ENCODE measurements at regions not wholly inside any gene's neighbourhood (a gene's known extent, or its start where the extent isn't known, plus 50 kb on each side); places are given as distances from the start of the nearest gene placed in this dataset.
"Not testable (repeated sequence)": the region's sequence is repeated elsewhere in the genome, so short reads cannot be mapped to it uniquely, and the experiment has no call there.

- Histone ChIP-seq H3K27ac (no peak overlapping the region), H3K27me3 (no peaks in the 10 kb centered on the region), H3K4me3 (no peak overlapping the region), H3K4me1 (no peaks in the 10 kb centered on the region), H3K9me3 (no peaks in the 10 kb centered on the region), H3K36me3 (no peaks in the 10 kb centered on the region)
- intact Hi-C loops (cut with DNase I): no loop called here
- TF ChIP-seq POLR2A (IDR thresholded peaks at IDR 0.05): no peak
- TF ChIP-seq, protein P1, sequence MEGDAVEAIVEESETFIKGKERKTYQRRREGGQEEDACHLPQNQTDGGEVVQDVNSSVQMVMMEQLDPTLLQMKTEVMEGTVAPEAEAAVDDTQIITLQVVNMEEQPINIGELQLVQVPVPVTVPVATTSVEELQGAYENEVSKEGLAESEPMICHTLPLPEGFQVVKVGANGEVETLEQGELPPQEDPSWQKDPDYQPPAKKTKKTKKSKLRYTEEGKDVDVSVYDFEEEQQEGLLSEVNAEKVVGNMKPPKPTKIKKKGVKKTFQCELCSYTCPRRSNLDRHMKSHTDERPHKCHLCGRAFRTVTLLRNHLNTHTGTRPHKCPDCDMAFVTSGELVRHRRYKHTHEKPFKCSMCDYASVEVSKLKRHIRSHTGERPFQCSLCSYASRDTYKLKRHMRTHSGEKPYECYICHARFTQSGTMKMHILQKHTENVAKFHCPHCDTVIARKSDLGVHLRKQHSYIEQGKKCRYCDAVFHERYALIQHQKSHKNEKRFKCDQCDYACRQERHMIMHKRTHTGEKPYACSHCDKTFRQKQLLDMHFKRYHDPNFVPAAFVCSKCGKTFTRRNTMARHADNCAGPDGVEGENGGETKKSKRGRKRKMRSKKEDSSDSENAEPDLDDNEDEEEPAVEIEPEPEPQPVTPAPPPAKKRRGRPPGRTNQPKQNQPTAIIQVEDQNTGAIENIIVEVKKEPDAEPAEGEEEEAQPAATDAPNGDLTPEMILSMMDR (IDR thresholded peaks at IDR 0.05): no peak
- 55 to 56% methylated on average over 1 of the region's 1 CpG for WGBS, 2 donors
- DNase-seq: no peak
Measured at GRCh38 chr5:89064054-89064453, 181.1 kb upstream of the MEF2C start.

- no peak for DNase-seq
- Histone ChIP-seq H3K4me3 (no peak overlapping the region), H3K9me3 (no peaks in the 10 kb centered on the region), H3K27ac (no peak overlapping the region), H3K36me3 (no peaks in the 10 kb centered on the region), H3K4me1 (no peaks in the 10 kb centered on the region), H3K27me3 (no peaks in the 10 kb centered on the region)
- intact Hi-C loops (cut with DNase I): no loop called here
- TF ChIP-seq POLR2A (IDR thresholded peaks at IDR 0.05): no peak
- WGBS, 2 donors: 66 to 73% methylated on average over 2 of the region's 2 CpGs
Measured at GRCh38 chr5:89060768-89061167, 177.8 kb upstream of the MEF2C start.

DNA sequence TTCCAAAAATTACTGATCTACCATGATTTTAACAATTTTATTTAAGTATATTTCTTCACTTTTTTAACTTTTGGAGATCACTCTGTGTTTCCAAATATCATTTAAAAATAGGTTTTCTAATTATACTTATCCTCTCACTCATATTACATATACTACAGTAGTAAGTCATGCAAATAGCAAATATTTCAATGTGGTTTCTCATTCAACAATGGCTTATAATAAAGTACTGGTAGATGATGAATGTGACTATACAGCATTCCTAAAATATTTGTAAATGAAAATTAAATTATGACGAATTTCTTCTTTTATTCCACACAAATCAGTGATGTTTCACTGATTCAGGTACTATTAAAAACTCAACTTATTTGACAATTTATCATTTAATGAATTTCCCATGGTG lies 176.3 kb upstream of the MEF2C start:
- DNase-seq: no peak
- intact Hi-C loops (cut with DNase I): no loop called here
- Histone ChIP-seq H3K9me3 (no peaks in the 10 kb centered on the region), H3K36me3 (no peaks in the 10 kb centered on the region), H3K4me3 (no peak overlapping the region), H3K4me1 (no peaks in the 10 kb centered on the region), H3K27me3 (no peaks in the 10 kb centered on the region), H3K27ac (no peak overlapping the region)
- WGBS, 2 donors: 36 to 54% methylated on average over 1 of the region's 1 CpG
- TF ChIP-seq, protein P1 (IDR thresholded peaks at IDR 0.05): no peak
- no peak for TF ChIP-seq POLR2A (IDR thresholded peaks at IDR 0.05)

GRCh38 chr5:89055695-89056085 lies 172.7 kb upstream of the MEF2C start:
- no peaks in the 10 kb centered on the region for H3K4me1 ChIP-seq
- intact Hi-C loops (cut with DNase I): no loop called here
- WGBS, 2 donors: 63 to 72% methylated on average over 3 of the region's 3 CpGs
- H3K36me3 ChIP-seq: no peaks in the 10 kb centered on the region
- H3K4me3 ChIP-seq: no peak overlapping the region
- TF ChIP-seq POLR2A (IDR thresholded peaks at IDR 0.05): no peak
- TF ChIP-seq, protein P1 (IDR thresholded peaks at IDR 0.05): no peak
- peaks cover 0 to 4% (median 0%) of the 10 kb centered on the region in 3 donors for H3K9me3 ChIP-seq
- DNase-seq: no peak
- no peaks in the 10 kb centered on the region for H3K27me3 ChIP-seq
- H3K27ac ChIP-seq: no peak overlapping the region

DNA sequence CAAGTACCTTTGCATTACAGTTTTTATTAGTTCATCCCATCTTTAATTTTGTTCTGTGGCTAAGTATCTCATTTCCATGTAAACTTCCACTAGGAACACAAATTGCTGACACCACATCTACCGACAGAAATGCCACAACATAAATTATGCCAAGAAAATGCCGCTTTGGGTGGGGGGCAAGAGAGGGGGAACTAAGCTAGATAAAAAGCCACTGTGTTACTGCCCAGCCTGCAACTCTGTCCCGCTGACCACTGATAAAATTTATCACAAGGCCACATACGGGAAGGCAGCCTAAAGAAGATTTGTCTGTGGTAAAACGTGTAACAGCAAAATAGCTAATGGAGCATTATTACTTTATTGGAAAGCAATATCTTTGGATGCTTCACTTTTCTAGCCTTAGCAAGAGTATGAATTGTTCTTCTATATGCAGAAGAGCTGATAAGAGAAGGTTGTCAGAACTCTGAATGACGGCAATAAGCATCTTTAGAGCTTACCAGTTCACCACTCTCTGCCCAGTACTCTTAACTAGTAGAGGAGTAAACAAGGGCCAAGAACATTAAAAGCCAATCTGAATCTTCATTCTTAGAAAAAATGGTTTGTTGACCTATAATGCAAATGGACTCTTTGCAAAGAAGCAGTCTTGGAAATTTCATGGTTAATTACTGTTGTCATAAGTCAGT lies 172.2 kb upstream of the MEF2C start:
- H3K4me3 ChIP-seq: no peak overlapping the region
- H3K36me3 ChIP-seq: no peaks in the 10 kb centered on the region
- 85 to 87% methylated on average over 6 of the region's 6 CpGs for WGBS, 2 donors
- DNase-seq: no peak
- H3K9me3 ChIP-seq: peaks cover 0 to 10% (median 0%) of the 10 kb centered on the region in 3 donors
- H3K4me1 ChIP-seq: no peaks in the 10 kb centered on the region
- no peaks in the 10 kb centered on the region for H3K27me3 ChIP-seq
- TF ChIP-seq, protein P1 (IDR thresholded peaks at IDR 0.05): no peak
- TF ChIP-seq POLR2A (IDR thresholded peaks at IDR 0.05): no peak
- intact Hi-C loops (cut with DNase I): no loop called here
- no peak overlapping the region for H3K27ac ChIP-seq

GRCh38 chr5:89053547-89053946 lies 170.6 kb upstream of the MEF2C start:
- DNase-seq: no peak
- H3K27me3 ChIP-seq: no peaks in the 10 kb centered on the region
- intact Hi-C loops (cut with DNase I): no loop called here
- H3K4me1 ChIP-seq: no peaks in the 10 kb centered on the region
- H3K9me3 ChIP-seq: peaks cover 0 to 12% (median 0%) of the 10 kb centered on the region in 3 donors
- WGBS, 2 donors: 60 to 69% methylated on average over 4 of the region's 4 CpGs
- H3K36me3 ChIP-seq: no peaks in the 10 kb centered on the region
- no peak overlapping the region for H3K27ac ChIP-seq
- H3K4me3 ChIP-seq: no peak overlapping the region
- TF ChIP-seq POLR2A (IDR thresholded peaks at IDR 0.05): no peak
- TF ChIP-seq, protein P1 (IDR thresholded peaks at IDR 0.05): no peak

GRCh38 chr5:89050062-89050461 lies 167.1 kb upstream of the MEF2C start:
- H3K4me1 ChIP-seq; intact Hi-C loops (cut with DNase I); H3K36me3 ChIP-seq; H3K27ac ChIP-seq; DNase-seq; H3K27me3 ChIP-seq; H3K4me3 ChIP-seq: not testable (repeated sequence)
- H3K9me3 ChIP-seq: peaks cover 0 to 12% (median 0%) of the 10 kb centered on the region in 3 donors
- 85 to 97% methylated on average over 5 of the region's 5 CpGs for WGBS, 2 donors
